Ascending aorta (tissue), 2 donors: ENCODE measurements at regions not wholly inside any gene's neighbourhood (a gene's known extent, or its start where the extent isn't known, plus 50 kb on each side); places are given as distances from the start of the nearest gene placed in this dataset.
"Not testable (repeated sequence)": the region's sequence is repeated elsewhere in the genome, so short reads cannot be mapped to it uniquely, and the experiment has no call there.

Experiments used
- DNase-seq, 2 donors: peaks; one replicate each; pipeline ENCODE4 v3.0.0-alpha.2; 2019; ENCODE audit warnings: low spot score in 2 of 2
- H3K27ac ChIP-seq, 2 donors: fragments of 200-600 bp; sonication (generic); one replicate each; pipeline ENCODE4 v1.5.1; 2016 to 2017; ENCODE audit warnings: mild to moderate bottlenecking in 1 of 2
- H3K27me3 ChIP-seq: fragments of 200-600 bp; sonication (generic); one replicate; pipeline ENCODE4 v1.5.1; 2017
- H3K36me3 ChIP-seq, 2 donors: fragments of 200-600 bp; sonication (generic); one replicate each; pipeline ENCODE4 v1.5.1; 2016
- H3K4me1 ChIP-seq, 2 donors: fragments of 200-600 bp; sonication (generic); one replicate each; pipeline ENCODE4 v1.5.1; 2016 to 2017; ENCODE audit warnings: mild to moderate bottlenecking in 1 of 2
- H3K4me3 ChIP-seq, 2 donors: fragments of 200-600 bp; sonication (generic); one replicate each; pipeline ENCODE4 v1.5.1; 2016 to 2017; ENCODE audit warnings: mild to moderate bottlenecking in 1 of 2
- H3K9me3 ChIP-seq, 2 donors: fragments of 200-600 bp; sonication (generic); one replicate each; pipeline ENCODE4 v1.5.1; 2016
- CTCF ChIP-seq, 3 experiments: fragments of 200-600 bp in 2 of 3; fragments of 450-650 bp in 1 of 3; sonication (generic) in 2 of 3; IDR thresholded peaks; one replicate each; pipeline ENCODE4 v1.5.1; 2016 to 2019; ENCODE audit warnings: antibody characterized with exemption in 3 of 3, mild to moderate bottlenecking in 1 of 3, moderate library complexity in 1 of 3
- intact Hi-C: fragments of 100-400 bp; cut with DNase I; formaldehyde crosslinking; loops from one replicate; pipeline ENCODE4 v1.15.1; 2023

DNA sequence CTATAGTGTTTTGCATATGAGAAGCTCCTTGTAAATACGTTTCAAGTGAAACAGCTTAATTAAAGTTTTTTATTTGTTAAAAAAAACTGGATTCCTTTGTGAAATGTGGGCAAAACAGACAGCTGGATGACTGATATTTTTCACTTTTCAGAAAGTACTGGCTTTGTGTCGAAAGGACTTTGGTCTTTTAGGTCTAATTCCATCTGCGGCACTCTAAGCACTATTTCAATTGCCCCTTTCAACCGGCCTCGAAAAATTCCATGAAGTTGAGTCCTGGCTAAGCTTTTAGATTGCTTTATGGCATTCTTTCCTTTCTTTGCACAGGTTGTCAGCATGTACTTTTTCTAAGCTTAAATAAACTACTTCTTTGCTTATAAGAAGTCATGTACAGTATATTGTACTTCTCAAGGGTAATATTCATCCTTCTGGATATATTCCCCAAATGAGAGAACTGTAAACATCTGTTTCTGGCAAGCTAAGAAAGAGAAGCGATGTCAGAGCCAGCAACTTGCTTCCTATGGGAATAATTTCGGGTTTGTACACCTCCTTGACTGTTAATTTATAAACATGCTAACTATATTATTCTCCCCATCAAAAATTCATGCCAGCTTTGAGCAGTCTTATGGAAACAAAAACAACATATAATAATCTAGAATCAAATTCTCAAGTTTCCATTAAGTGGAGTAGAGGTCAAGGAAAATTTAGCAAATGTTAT is 611.3 kb downstream of the ETNK1 start:
- intact Hi-C loops: no loop called here
- H3K27me3 ChIP-seq: no peaks in the 10 kb centered on the region
- H3K9me3 ChIP-seq: no peaks in the 10 kb centered on the region
- DNase-seq: no peak
- no peak for TF ChIP-seq CTCF (IDR thresholded peaks at IDR 0.05)
- no peak overlapping the region for H3K27ac ChIP-seq
- H3K36me3 ChIP-seq: no peaks in the 10 kb centered on the region
- no peaks in the 10 kb centered on the region for H3K4me1 ChIP-seq
- H3K4me3 ChIP-seq: no peak overlapping the region

GRCh38 chr12:23236811-23237210 is 611.8 kb downstream of the ETNK1 start:
- Histone ChIP-seq H3K4me3 (no peak overlapping the region), H3K27ac (no peak overlapping the region), H3K27me3 (no peaks in the 10 kb centered on the region), H3K4me1 (no peaks in the 10 kb centered on the region), H3K36me3 (no peaks in the 10 kb centered on the region), H3K9me3 (no peaks in the 10 kb centered on the region)
- TF ChIP-seq CTCF (IDR thresholded peaks at IDR 0.05): no peak
- no peak for DNase-seq
- intact Hi-C loops: no loop called here

- no peak for DNase-seq
- Histone ChIP-seq H3K27ac (no peak overlapping the region), H3K4me1 (no peaks in the 10 kb centered on the region), H3K27me3 (no peaks in the 10 kb centered on the region), H3K4me3 (no peak overlapping the region), H3K36me3 (no peaks in the 10 kb centered on the region), H3K9me3 (no peaks in the 10 kb centered on the region)
- intact Hi-C loops: no loop called here
- TF ChIP-seq CTCF (IDR thresholded peaks at IDR 0.05): no peak
These were observed 613.2 kb downstream of the ETNK1 start for GRCh38 chr12:23238190-23238589.

DNA sequence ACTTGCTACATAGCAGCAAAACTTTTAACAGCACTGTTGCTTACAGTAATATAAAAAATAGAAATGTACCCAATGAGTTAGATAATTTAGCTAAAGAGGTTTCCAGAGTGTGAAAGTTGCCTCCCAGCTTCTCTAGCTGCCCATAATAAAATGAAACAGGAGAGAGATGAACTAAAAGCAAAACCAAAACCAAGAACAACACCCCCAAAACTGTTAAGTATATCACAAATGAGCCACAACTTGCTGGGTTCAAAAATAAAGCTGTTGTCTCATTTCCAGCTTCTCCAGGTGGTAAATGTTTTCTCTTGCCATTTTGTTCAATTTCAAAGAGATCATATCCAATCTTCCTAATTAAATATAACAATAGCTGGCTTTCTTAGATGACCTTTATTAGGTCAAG is 614.0 kb downstream of the ETNK1 start:
- Histone ChIP-seq H3K27ac (no peak overlapping the region), H3K9me3 (no peaks in the 10 kb centered on the region), H3K36me3 (no peaks in the 10 kb centered on the region), H3K4me3 (no peak overlapping the region), H3K4me1 (no peaks in the 10 kb centered on the region), H3K27me3 (no peaks in the 10 kb centered on the region)
- TF ChIP-seq CTCF (IDR thresholded peaks at IDR 0.05): no peak
- intact Hi-C loops: no loop called here
- DNase-seq: no peak

DNA sequence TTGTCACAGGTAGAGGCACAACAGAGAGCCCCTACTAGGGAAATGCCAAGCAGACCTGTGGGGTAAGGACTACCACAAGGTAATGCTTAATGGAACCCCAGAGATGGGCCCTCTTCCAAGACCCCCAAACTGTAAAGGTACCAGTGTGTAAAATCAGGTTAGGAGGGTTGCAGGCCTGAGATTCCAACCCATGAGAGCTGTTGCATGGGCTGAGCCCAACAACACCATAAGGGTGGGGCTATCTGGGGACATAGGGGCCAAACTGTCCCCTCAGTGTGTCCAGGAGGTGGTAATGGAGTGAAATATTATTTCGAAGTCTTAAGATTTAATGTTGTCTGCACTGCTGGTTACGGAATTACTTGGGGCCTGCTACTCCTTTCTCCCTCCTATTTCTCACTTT is 620.2 kb downstream of the ETNK1 start:
- intact Hi-C loops: no loop called here
- no peak for TF ChIP-seq CTCF (IDR thresholded peaks at IDR 0.05)

GRCh38 chr12:23253191-23253590 is 628.2 kb downstream of the ETNK1 start:
- Histone ChIP-seq H3K36me3 (no peaks in the 10 kb centered on the region), H3K9me3 (no peaks in the 10 kb centered on the region), H3K4me3 (no peak overlapping the region), H3K4me1 (no peaks in the 10 kb centered on the region), H3K27me3 (no peaks in the 10 kb centered on the region), H3K27ac (peak overlapping the region in 1 of 2 donors; percentile 25)
- TF ChIP-seq CTCF (IDR thresholded peaks at IDR 0.05): no peak
- intact Hi-C loops: no loop called here
- peak in 1 of 2 donors; percentile 66 for DNase-seq

More for the DNA sequence above, 620.2 kb downstream of the ETNK1 start:
- Histone ChIP-seq H3K9me3 (no peaks in the 10 kb centered on the region), H3K36me3 (no peaks in the 10 kb centered on the region), H3K27me3 (no peaks in the 10 kb centered on the region), H3K4me3 (no peak overlapping the region), H3K27ac (no peak overlapping the region), H3K4me1 (no peaks in the 10 kb centered on the region)
- no peak for DNase-seq

DNA sequence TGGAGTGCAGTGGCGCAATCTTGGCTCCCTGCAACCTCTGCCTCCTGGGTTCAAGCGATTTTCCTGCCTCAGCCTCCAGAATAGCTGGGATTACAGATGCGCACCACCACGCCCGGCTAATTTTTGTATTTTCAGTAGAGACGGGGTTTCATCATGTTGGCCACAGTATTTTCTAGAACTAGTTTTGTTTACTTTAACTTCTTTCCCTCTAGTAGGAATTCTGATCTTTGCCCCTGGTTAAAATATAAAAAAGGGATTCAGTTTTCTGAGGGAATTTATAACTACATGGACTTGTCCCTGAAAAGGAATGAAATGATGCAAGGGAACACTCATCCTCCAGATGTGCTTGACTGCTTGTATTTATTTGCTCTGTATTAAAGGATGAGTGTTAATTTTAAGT is 628.9 kb downstream of the ETNK1 start:
- H3K36me3 ChIP-seq, H3K27me3 ChIP-seq, H3K4me1 ChIP-seq, H3K4me3 ChIP-seq, DNase-seq, intact Hi-C loops, H3K27ac ChIP-seq, H3K9me3 ChIP-seq: not testable (repeated sequence)
